ENCODE measurements at regions not wholly inside any gene's neighbourhood (a gene's known extent, or its start where the extent isn't known, plus 50 kb on each side); places are given as distances from the start of the nearest gene placed in this dataset.
A peak's percentile ranks its signal among the peaks of the same experiment; 100 is the strongest.
"Not testable (repeated sequence)": the region's sequence is repeated elsewhere in the genome, so short reads cannot be mapped to it uniquely, and the experiment has no call there.

- CTCF ChIA-PET; H3K27ac ChIP-seq (ENCODE audit: control insufficient read depth, insufficient read depth); H3K9me3 ChIP-seq (replicated peaks; ENCODE audit: control insufficient read depth, insufficient read depth, low read length); POLR2A ChIA-PET; BruUV-seq (replicated peaks); H3K4me2 ChIP-seq (ENCODE audit: control insufficient read depth, insufficient read depth); FAIRE-seq; in situ Hi-C loops (cut with MboI); RAD21 ChIA-PET (ENCODE audit: unreplicated experiment); H3K36me3 ChIP-seq (ENCODE audit: control insufficient read depth in 2 of 2, insufficient read depth in 2 of 2, low read length in 1 of 2); H3K9ac ChIP-seq (ENCODE audit: control insufficient read depth, insufficient read depth, low read length); DNase-seq (ENCODE audit: low read depth, low spot score); H3K27me3 ChIP-seq (replicated peaks in 1 of 2; ENCODE audit: control insufficient read depth in 2 of 2, insufficient read depth in 2 of 2, low read length in 1 of 2); H3K4me3 ChIP-seq; H3K79me2 ChIP-seq (ENCODE audit: control insufficient read depth, insufficient read depth, low read length); H2AFZ ChIP-seq (ENCODE audit: control insufficient read depth, low read depth, low read length); SMC1A ChIA-PET (ENCODE audit: uncharacterized antibody, unreplicated experiment); intact Hi-C loops (cut with micrococcal nuclease; ENCODE audit: unreplicated experiment); H4K20me1 ChIP-seq (ENCODE audit: control insufficient read depth, insufficient read depth): not testable (repeated sequence)
- WGBS (ENCODE audit: insufficient coverage, insufficient replicate concordance, low lambda C conversion rate, missing lambda C conversion rate): no CpG with 5 or more reads among the region's 3 CpGs
- ATAC-seq: peak; percentile 60
- peaks cover 26% of the 10 kb centered on the region for H3K4me1 ChIP-seq (ENCODE audit: control insufficient read depth, insufficient read depth, low read length)
These were observed 399.0 kb downstream of the COG6 start for GRCh38 chr13:40054422-40054821.

GRCh38 chr13:40056898-40057619 lies 401.6 kb downstream of the COG6 start:
- ChIA-PET POLR2A (no interaction called here), RAD21 (ENCODE audit: unreplicated experiment) (no interaction called here), SMC1A (ENCODE audit: uncharacterized antibody, unreplicated experiment) (interaction anchor here (1.0 to 1.6 kb wide), 2 partner anchors 9 to 10 kb away, joined by 3 read pairs; no protein-coding TSS in a partner anchor), CTCF (interaction anchor here (0.7 kb wide), 1 partner anchor 10 kb away, joined by 3 read pairs; no protein-coding TSS in a partner anchor)
- ATAC-seq (no peak), DNase-seq (ENCODE audit: low read depth, low spot score) (no peak), FAIRE-seq (no peak)
- no peaks in the 10 kb centered on the region for H4K20me1 ChIP-seq (ENCODE audit: control insufficient read depth, insufficient read depth)
- intact Hi-C loops (cut with micrococcal nuclease; ENCODE audit: unreplicated experiment): no loop called here
- no peaks in the 10 kb centered on the region; the same call in 2 of the 3 replicates for H3K9me3 ChIP-seq (replicated peaks; ENCODE audit: control insufficient read depth, insufficient read depth, low read length)
- no peak overlapping the region for H2AFZ ChIP-seq (ENCODE audit: control insufficient read depth, low read depth, low read length)
- BruUV-seq (replicated peaks): no TSS peak
- no peaks in the 10 kb centered on the region for H3K27me3 ChIP-seq (replicated peaks in 1 of 2; ENCODE audit: control insufficient read depth in 2 of 2, insufficient read depth in 2 of 2, low read length in 1 of 2)
- H3K36me3 ChIP-seq (ENCODE audit: control insufficient read depth in 2 of 2, insufficient read depth in 2 of 2, low read length in 1 of 2): no peaks in the 10 kb centered on the region
- H3K4me3 ChIP-seq: no peak overlapping the region
- peaks cover 38% of the 10 kb centered on the region for H3K4me1 ChIP-seq (ENCODE audit: control insufficient read depth, insufficient read depth, low read length)
- no peak overlapping the region for H3K9ac ChIP-seq (ENCODE audit: control insufficient read depth, insufficient read depth, low read length)
- WGBS (ENCODE audit: insufficient coverage, insufficient replicate concordance, low lambda C conversion rate, missing lambda C conversion rate): 86% methylated on average over 4 of the region's 4 CpGs
- H3K4me2 ChIP-seq (ENCODE audit: control insufficient read depth, insufficient read depth): no peak overlapping the region
- in situ Hi-C loops (cut with MboI): no loop called here
- no peaks in the 10 kb centered on the region for H3K79me2 ChIP-seq (ENCODE audit: control insufficient read depth, insufficient read depth, low read length)
- no peak overlapping the region for H3K27ac ChIP-seq (ENCODE audit: control insufficient read depth, insufficient read depth)
- TF ChIP-seq ZNF384 (IDR thresholded peaks at IDR 0.05; ENCODE audit: borderline replicate concordance, low read depth, low read length) (no peak), ASH2L (IDR thresholded peaks at IDR 0.05; ENCODE audit: borderline replicate concordance, low read depth) (no peak), EGR1 (IDR thresholded peaks at IDR 0.05; ENCODE audit: borderline replicate concordance in 1 of 2, low read depth in 2 of 2, low read length in 2 of 2) (no peak), BACH1 (IDR thresholded peaks at IDR 0.05; ENCODE audit: borderline replicate concordance) (no peak), SIN3A (IDR thresholded peaks at IDR 0.05; ENCODE audit: low read depth, low read length) (no peak), IKZF2 (IDR thresholded peaks at IDR 0.05) (no peak), EED (IDR thresholded peaks at IDR 0.05; ENCODE audit: low read depth) (no peak), EZH2 (IDR thresholded peaks at IDR 0.05; ENCODE audit: borderline replicate concordance, control insufficient read depth, low read depth, low read length) (no peak), RFX5 (IDR thresholded peaks at IDR 0.05; ENCODE audit: low read depth, low read length) (no peak), RBBP5 (conservative IDR thresholded peaks at IDR 0.05) (no peak), ZBTB40 (IDR thresholded peaks at IDR 0.05; ENCODE audit: borderline replicate concordance) (no peak), JUNB (IDR thresholded peaks at IDR 0.05) (no peak), MTA2 (IDR thresholded peaks at IDR 0.05; ENCODE audit: low read depth) (no peak), ESRRA (IDR thresholded peaks at IDR 0.05; ENCODE audit: low read length) (no peak), SREBF1 (IDR thresholded peaks at IDR 0.05; ENCODE audit: low read length) (no peak)
